ENCODE measurements at regions not wholly inside any gene's neighbourhood (a gene's known extent, or its start where the extent isn't known, plus 50 kb on each side); places are given as distances from the start of the nearest gene placed in this dataset.
A peak's percentile ranks its signal among the peaks of the same experiment; 100 is the strongest.
"Not testable (repeated sequence)": the region's sequence is repeated elsewhere in the genome, so short reads cannot be mapped to it uniquely, and the experiment has no call there.

DNA sequence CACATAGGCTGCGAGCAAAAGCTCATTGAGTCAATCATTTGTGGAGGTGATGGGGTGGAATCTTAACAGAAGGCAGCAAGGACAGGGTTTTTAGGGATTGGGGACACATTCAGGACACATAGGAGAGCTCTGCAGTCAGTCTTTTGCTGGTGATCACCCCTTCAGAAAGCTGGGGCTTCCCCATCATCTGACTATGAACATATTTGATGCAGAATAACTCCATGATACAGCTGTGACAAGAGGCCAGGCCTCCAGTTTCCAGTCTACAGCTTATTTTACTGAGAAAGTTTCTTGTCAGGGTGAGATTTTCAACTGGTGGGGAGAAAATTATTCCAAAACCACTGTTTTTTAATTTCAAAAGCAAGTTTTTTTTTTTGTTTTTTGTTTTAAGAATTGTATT, 134.2 kb downstream of the TMEM30B start:
- H3K9me3 ChIP-seq (ENCODE audit: control insufficient read depth in 2 of 2, insufficient read depth in 1 of 2, low read length in 1 of 2), result peaks cover 0 to 11% of the 10 kb centered on the region in 2 donors
- no peaks in the 10 kb centered on the region for H3K27me3 ChIP-seq (ENCODE audit: control insufficient read depth in 2 of 2, insufficient read depth in 1 of 2, low read length in 1 of 2)
- peak overlapping the region in 1 of 2 donors; percentile 73 for H3K27ac ChIP-seq (ENCODE audit: low read depth in 1 of 2, low read length in 1 of 2)
- DNase-seq (ENCODE audit: low read depth in 6 of 9, low spot score in 9 of 9), result no peak
- no peaks in the 10 kb centered on the region for H3K36me3 ChIP-seq (ENCODE audit: control insufficient read depth in 2 of 2, insufficient read depth in 2 of 2, low read length in 1 of 2)
- 98% methylated on average over 1 of the region's 1 CpG for WGBS
- H3K4me1 ChIP-seq (ENCODE audit: control insufficient read depth in 2 of 2, insufficient read depth in 2 of 2, low read length in 2 of 2), result peaks cover 0 to 23% of the 10 kb centered on the region in 2 donors
- H3K4me3 ChIP-seq (ENCODE audit: low read length in 2 of 2), result no peak overlapping the region

DNA sequence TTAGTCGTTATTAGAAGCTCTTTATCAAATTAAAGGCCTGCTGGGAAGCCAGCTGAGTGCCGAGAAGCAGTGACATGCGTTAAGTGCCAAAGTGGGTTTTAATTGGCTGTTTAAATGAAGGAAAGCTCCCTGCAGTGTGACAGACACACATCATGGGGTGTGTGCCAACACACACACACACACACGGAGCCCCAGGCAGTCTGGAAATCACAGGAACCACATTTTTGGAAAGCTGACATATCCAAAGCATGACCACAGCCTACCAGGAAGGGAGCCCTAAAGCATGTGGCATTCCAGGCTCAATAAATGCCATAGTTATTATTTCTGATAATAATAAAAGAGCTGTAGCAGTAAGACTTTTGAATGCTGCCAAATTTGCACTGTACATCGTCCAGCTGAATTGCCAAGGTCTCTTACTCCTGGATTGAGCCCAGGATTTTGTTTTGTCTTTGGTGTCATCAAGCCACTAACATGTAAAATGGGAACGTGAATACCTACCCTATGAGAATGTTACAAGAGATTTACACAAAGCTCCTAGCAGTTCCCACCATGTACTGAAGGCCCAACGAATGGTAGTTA, 135.1 kb downstream of the TMEM30B start:
- WGBS, result 82% methylated on average over 7 of the region's 7 CpGs
- DNase-seq (ENCODE audit: low read depth in 6 of 9, low spot score in 9 of 9), result no peak
- Histone ChIP-seq H3K27ac (ENCODE audit: low read depth in 1 of 2, low read length in 1 of 2) (peak overlapping the region; percentile 36 to 73), H3K9me3 (ENCODE audit: control insufficient read depth in 2 of 2, insufficient read depth in 1 of 2, low read length in 1 of 2) (peaks cover 0 to 11% of the 10 kb centered on the region in 2 donors), H3K36me3 (ENCODE audit: control insufficient read depth in 2 of 2, insufficient read depth in 2 of 2, low read length in 1 of 2) (no peaks in the 10 kb centered on the region), H3K27me3 (ENCODE audit: control insufficient read depth in 2 of 2, insufficient read depth in 1 of 2, low read length in 1 of 2) (no peaks in the 10 kb centered on the region), H3K4me3 (ENCODE audit: low read length in 2 of 2) (no peak overlapping the region), H3K4me1 (ENCODE audit: control insufficient read depth in 2 of 2, insufficient read depth in 2 of 2, low read length in 2 of 2) (peaks cover 0 to 23% of the 10 kb centered on the region in 2 donors)

DNA sequence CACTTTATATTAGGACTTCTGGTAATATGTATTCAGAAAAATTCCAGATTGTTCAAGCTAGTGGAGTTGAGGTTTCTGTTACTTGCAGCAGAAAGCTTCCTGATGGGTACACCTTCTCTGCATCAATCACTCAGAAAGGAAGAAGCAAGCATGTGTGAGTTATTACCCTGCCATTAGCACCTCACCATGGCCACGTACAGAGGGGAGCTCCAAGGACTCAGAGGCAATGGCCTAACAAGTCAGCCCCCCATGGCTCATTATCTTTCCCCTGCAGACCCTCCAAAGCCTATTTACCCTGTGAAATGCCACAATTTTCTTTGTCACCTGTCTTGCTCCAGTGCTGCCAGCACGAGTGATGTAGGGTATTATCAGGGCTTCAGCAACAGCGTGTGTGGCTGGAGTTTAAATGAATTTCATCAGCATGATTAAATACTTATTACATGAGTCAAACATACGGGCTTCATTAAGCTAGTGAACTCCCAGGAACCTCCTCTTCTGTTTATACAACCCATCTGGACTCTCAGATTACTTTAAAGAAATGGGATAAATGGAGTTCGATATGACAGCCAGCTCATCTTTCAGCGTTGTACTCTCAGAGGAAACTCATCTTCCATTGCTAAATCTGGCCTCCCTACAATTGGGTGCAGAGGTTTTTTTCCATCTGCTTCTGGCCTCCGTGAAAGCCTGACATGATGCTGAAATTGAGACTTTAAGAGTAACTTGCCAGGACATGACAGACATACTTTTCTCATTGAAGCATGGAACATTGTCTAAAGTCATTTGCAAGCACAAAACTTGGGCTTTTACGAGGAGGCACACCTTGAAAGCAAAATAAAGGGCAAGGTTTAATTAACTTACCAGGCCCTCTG, 135.9 kb downstream of the TMEM30B start:
- Histone ChIP-seq H3K27me3 (ENCODE audit: control insufficient read depth in 2 of 2, insufficient read depth in 1 of 2, low read length in 1 of 2) (no peaks in the 10 kb centered on the region), H3K27ac (ENCODE audit: low read depth in 1 of 2, low read length in 1 of 2) (peak overlapping the region; percentile 36 to 84), H3K36me3 (ENCODE audit: control insufficient read depth in 2 of 2, insufficient read depth in 2 of 2, low read length in 1 of 2) (no peaks in the 10 kb centered on the region), H3K4me1 (ENCODE audit: control insufficient read depth in 2 of 2, insufficient read depth in 2 of 2, low read length in 2 of 2) (peaks cover 0 to 23% of the 10 kb centered on the region in 2 donors), H3K9me3 (ENCODE audit: control insufficient read depth in 2 of 2, insufficient read depth in 1 of 2, low read length in 1 of 2) (peaks cover 0 to 11% of the 10 kb centered on the region in 2 donors), H3K4me3 (ENCODE audit: low read length in 2 of 2) (no peak overlapping the region)
- WGBS, result 82% methylated on average over 8 of the region's 8 CpGs
- peak in 4 of 9 donors; percentile 4 to 30 (median 10) for DNase-seq (ENCODE audit: low read depth in 6 of 9, low spot score in 9 of 9)

DNA sequence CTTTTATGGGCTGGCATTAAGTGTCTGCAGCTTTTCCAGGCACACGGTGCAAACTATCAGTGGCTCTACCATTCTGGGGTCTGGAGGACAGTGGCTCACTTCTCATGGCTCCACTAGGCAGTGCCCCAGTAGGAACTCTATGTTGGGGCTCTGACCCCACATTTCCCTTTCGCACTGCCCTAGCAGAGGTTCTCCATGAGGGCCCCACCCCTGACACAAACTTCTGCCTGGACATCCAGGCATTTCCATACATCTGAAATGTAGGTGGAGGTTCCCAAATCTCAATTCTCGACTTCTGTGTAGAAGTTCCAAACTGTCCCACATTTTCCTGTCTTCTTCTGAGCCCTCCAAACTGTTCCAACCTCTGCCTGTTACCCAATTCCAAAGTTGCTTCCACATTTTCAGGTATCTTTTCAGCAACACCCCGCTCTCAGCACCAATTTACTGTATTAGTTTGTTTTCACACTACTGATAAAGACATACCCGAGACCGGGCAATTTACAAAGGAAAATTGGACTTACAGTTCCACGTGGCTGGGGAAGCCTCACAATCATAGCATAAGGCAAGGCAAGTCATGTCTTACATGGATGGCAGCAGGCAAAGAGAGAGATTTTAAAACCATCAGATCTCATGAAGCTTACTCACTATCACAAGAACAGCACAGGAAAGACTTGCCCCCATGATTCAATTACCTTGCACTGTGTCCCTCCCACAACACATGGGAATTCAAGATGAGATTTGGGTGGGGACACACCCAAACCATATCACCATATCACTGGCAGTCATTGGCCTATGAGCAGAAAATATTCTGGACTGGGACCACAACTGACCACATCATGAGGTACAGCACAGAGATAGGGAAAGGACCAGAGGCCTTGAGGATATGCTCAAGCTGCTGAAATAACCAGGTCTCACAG, 136.8 kb downstream of the TMEM30B start:
- H3K27ac ChIP-seq (ENCODE audit: low read depth in 1 of 2, low read length in 1 of 2), result peak overlapping the region; percentile 55 to 84
- H3K36me3 ChIP-seq (ENCODE audit: control insufficient read depth in 2 of 2, insufficient read depth in 2 of 2, low read length in 1 of 2); H3K4me3 ChIP-seq (ENCODE audit: low read length in 2 of 2); H3K27me3 ChIP-seq (ENCODE audit: control insufficient read depth in 2 of 2, insufficient read depth in 1 of 2, low read length in 1 of 2); DNase-seq (ENCODE audit: low read depth in 6 of 9, low spot score in 9 of 9): not testable (repeated sequence)
- H3K4me1 ChIP-seq (ENCODE audit: control insufficient read depth in 2 of 2, insufficient read depth in 2 of 2, low read length in 2 of 2), result peaks cover 0 to 23% of the 10 kb centered on the region in 2 donors
- 94% methylated on average over 7 of the region's 7 CpGs for WGBS
- peaks cover 0 to 11% of the 10 kb centered on the region in 2 donors for H3K9me3 ChIP-seq (ENCODE audit: control insufficient read depth in 2 of 2, insufficient read depth in 1 of 2, low read length in 1 of 2)

DNA sequence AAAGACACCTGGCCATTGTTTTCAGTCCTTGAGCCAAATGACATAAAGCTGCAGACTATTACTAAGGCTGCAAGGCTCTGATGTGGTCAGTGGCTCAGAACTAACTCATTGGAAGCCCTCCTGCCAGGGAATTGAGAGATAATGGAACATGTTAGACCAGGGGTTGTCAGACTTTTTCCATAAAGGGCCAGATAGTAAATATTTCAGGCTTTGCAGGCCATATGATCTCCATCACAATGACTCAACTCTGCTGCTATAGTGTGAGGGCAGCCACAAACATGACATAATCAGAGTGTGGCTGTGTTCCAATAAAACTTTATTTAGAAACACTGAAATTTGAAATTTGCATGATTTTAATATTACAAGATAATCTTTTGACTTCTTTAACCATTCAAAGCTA, 140.3 kb downstream of the TMEM30B start:
- H3K27ac ChIP-seq (ENCODE audit: low read depth in 1 of 2, low read length in 1 of 2), result no peak overlapping the region
- DNase-seq (ENCODE audit: low read depth in 6 of 9, low spot score in 9 of 9), result no peak
- H3K27me3 ChIP-seq (ENCODE audit: control insufficient read depth in 2 of 2, insufficient read depth in 1 of 2, low read length in 1 of 2), result no peaks in the 10 kb centered on the region
- H3K36me3 ChIP-seq (ENCODE audit: control insufficient read depth in 2 of 2, insufficient read depth in 2 of 2, low read length in 1 of 2), result no peaks in the 10 kb centered on the region
- no peak overlapping the region for H3K4me3 ChIP-seq (ENCODE audit: low read length in 2 of 2)
- H3K9me3 ChIP-seq (ENCODE audit: control insufficient read depth in 2 of 2, insufficient read depth in 1 of 2, low read length in 1 of 2), result peaks cover 0 to 6% of the 10 kb centered on the region in 2 donors
- H3K4me1 ChIP-seq (ENCODE audit: control insufficient read depth in 2 of 2, insufficient read depth in 2 of 2, low read length in 2 of 2), result peaks cover 0 to 6% of the 10 kb centered on the region in 2 donors

DNA sequence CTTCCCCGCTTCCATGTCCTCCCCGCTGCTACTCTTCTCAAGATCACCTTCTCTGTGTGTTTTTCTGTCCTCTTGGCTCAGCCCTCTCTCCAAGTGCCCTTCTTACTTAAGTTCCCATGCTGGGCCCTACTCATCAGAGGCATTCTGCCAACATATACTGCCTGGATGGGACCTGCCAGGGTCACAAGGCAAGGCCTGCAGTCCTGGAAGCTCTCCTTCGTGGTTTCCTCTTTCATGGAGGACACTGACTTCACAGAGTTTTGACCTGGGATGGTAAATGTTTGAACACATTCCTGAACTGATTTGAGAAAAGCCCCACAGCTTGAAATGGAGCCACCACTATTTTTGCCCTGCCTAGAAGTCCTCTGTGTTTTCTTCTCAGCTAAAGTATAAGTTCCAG, 140.9 kb downstream of the TMEM30B start:
- H3K27ac ChIP-seq (ENCODE audit: low read depth in 1 of 2, low read length in 1 of 2), result no peak overlapping the region
- peaks cover 0 to 5% of the 10 kb centered on the region in 2 donors for H3K4me1 ChIP-seq (ENCODE audit: control insufficient read depth in 2 of 2, insufficient read depth in 2 of 2, low read length in 2 of 2)
- peaks cover 0 to 6% of the 10 kb centered on the region in 2 donors for H3K9me3 ChIP-seq (ENCODE audit: control insufficient read depth in 2 of 2, insufficient read depth in 1 of 2, low read length in 1 of 2)
- no peaks in the 10 kb centered on the region for H3K27me3 ChIP-seq (ENCODE audit: control insufficient read depth in 2 of 2, insufficient read depth in 1 of 2, low read length in 1 of 2)
- DNase-seq (ENCODE audit: low read depth in 6 of 9, low spot score in 9 of 9), result no peak
- no peak overlapping the region for H3K4me3 ChIP-seq (ENCODE audit: low read length in 2 of 2)
- 90% methylated on average over 3 of the region's 3 CpGs for WGBS
- H3K36me3 ChIP-seq (ENCODE audit: control insufficient read depth in 2 of 2, insufficient read depth in 2 of 2, low read length in 1 of 2), result no peaks in the 10 kb centered on the region

DNA sequence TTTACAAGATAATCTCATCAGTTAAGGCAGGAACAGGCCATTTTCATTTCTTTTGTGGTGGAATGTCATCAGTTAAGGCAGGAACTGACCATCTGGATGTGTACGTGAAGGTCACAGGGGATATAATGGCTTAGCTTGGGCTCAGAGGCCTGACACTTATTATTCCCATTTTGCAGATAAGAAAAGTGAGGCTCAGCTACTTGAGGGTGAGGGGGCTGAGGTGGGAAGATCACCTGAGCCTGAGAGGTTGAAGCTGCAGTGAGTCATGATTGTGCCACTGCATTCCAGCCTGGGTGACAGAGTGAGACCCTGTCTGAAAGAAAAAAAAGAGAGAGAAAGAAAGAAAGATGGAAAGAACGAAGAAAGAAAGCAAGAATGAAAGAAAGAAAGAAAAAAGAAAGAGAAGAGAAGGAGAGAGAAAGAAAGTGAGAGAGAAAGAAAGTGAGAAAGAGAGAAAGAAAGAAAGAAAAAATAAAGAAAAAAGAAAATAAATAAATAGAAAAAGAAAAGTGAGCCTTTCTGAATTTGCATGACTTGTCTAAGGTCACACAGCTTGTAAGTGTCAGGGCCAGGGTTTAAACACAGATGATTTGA, 142.0 kb downstream of the TMEM30B start:
- H3K27me3 ChIP-seq (ENCODE audit: control insufficient read depth in 2 of 2, insufficient read depth in 1 of 2, low read length in 1 of 2), result no peaks in the 10 kb centered on the region
- DNase-seq (ENCODE audit: low read depth in 6 of 9, low spot score in 9 of 9), result no peak
- WGBS, result 88% methylated on average over 2 of the region's 2 CpGs
- no peaks in the 10 kb centered on the region for H3K36me3 ChIP-seq (ENCODE audit: control insufficient read depth in 2 of 2, insufficient read depth in 2 of 2, low read length in 1 of 2)
- H3K4me3 ChIP-seq (ENCODE audit: low read length in 2 of 2), result no peak overlapping the region
- H3K4me1 ChIP-seq (ENCODE audit: control insufficient read depth in 2 of 2, insufficient read depth in 2 of 2, low read length in 2 of 2), result no peaks in the 10 kb centered on the region
- peaks cover 0 to 4% of the 10 kb centered on the region in 2 donors for H3K9me3 ChIP-seq (ENCODE audit: control insufficient read depth in 2 of 2, insufficient read depth in 1 of 2, low read length in 1 of 2)
- no peak overlapping the region for H3K27ac ChIP-seq (ENCODE audit: low read depth in 1 of 2, low read length in 1 of 2)

DNA sequence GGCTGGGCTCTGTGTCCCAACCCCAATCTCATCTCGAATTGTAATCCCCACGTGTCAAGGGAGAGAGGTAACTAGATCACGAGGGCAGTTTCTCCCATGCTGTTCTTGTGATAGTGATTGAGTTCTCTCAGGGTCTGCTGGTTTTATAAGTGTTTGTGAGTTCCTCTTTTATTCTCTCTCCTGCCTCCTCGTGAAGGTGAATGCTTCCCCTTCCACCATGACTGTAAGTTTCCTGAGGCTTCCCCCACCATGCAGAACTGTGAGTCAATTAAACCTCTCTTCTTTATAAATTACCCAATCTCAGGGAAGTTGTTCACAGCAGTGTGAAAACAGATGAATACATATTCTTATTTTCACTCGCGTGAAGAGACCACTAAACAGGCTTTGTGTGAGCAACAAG, 148.2 kb downstream of the TMEM30B start:
- no peaks in the 10 kb centered on the region for H3K9me3 ChIP-seq (ENCODE audit: control insufficient read depth in 2 of 2, insufficient read depth in 1 of 2, low read length in 1 of 2)
- DNase-seq (ENCODE audit: low read depth in 6 of 9, low spot score in 9 of 9), result no peak
- no peaks in the 10 kb centered on the region for H3K4me1 ChIP-seq (ENCODE audit: control insufficient read depth in 2 of 2, insufficient read depth in 2 of 2, low read length in 2 of 2)
- H3K27ac ChIP-seq (ENCODE audit: low read depth in 1 of 2, low read length in 1 of 2), result no peak overlapping the region
- H3K27me3 ChIP-seq (ENCODE audit: control insufficient read depth in 2 of 2, insufficient read depth in 1 of 2, low read length in 1 of 2), result no peaks in the 10 kb centered on the region
- 74% methylated on average over 6 of the region's 6 CpGs for WGBS
- no peak overlapping the region for H3K4me3 ChIP-seq (ENCODE audit: low read length in 2 of 2)
- no peaks in the 10 kb centered on the region for H3K36me3 ChIP-seq (ENCODE audit: control insufficient read depth in 2 of 2, insufficient read depth in 2 of 2, low read length in 1 of 2)
